ENCODE measurements at regions not wholly inside any gene's neighbourhood (a gene's known extent, or its start where the extent isn't known, plus 50 kb on each side); places are given as distances from the start of the nearest gene placed in this dataset.

- Histone ChIP-seq H4K20me1 (ENCODE audit: insufficient read depth) (no peaks in the 10 kb centered on the region), H3K4me3 (ENCODE audit: low read depth in 2 of 2, low read length in 1 of 2) (no peak overlapping the region; a peak in 1 of 4 replicates), H2AFZ (ENCODE audit: low read depth) (peak overlapping the region; percentile 59; the same call in 1 of the 2 replicates), H3K9me3 (no peaks in the 10 kb centered on the region), H3K4me2 (peak overlapping the region; percentile 54), H3K9ac (no peak overlapping the region; the same call in 1 of the 2 replicates), H3K27ac (ENCODE audit: low read depth in 2 of 2, low read length in 1 of 2) (peak overlapping the region; percentile 60 to 68; a peak in 3 of 4 replicates), H3K36me3 (replicated peaks in 1 of 2; ENCODE audit: control insufficient read depth in 1 of 2, insufficient read depth in 2 of 2, low read length in 1 of 2) (no peaks in the 10 kb centered on the region), H3F3A (replicated peaks; ENCODE audit: insufficient read depth) (peaks cover 28% of the 10 kb centered on the region), H3K79me2 (ENCODE audit: insufficient read depth) (no peaks in the 10 kb centered on the region), H3K4me1 (ENCODE audit: control insufficient read depth in 1 of 2, insufficient read depth in 2 of 2, low read depth in 1 of 2, low read length in 1 of 2) (peaks cover 0 to 21% of the 10 kb centered on the region in 2 experiments; a peak in 1 of 4 replicates), H3K27me3 (ENCODE audit: insufficient read depth) (no peaks in the 10 kb centered on the region), H3K9me2 (no peaks in the 10 kb centered on the region)
- ChIA-PET POLR2A (no interaction called here), CTCF (no interaction called here)
- DNase-seq, result no peak
- TF ChIP-seq PBX3 (IDR thresholded peaks at IDR 0.05) (peak; percentile 90), FOXM1 (IDR thresholded peaks at IDR 0.05; ENCODE audit: low read depth) (0 out of 2 replicates have a peak, but pooled peaks have one; percentile 16), EP300 (IDR thresholded peaks at IDR 0.05; ENCODE audit: borderline replicate concordance in 1 of 2, low read depth in 1 of 2, low read length in 1 of 2) (peak in 1 of 2 experiments; percentile 43; a peak in 2 of 4 replicates), NFIC (IDR thresholded peaks at IDR 0.05; ENCODE audit: borderline replicate concordance) (peak; percentile 70), POLR2AphosphoS5 (IDR thresholded peaks at IDR 0.05; ENCODE audit: low read depth, low read length) (peak; percentile 23; the same call in 1 of the 2 replicates), YY1 (IDR thresholded peaks at IDR 0.05; ENCODE audit: low read depth) (no peak), TEAD4 (IDR thresholded peaks at IDR 0.05; ENCODE audit: borderline replicate concordance, insufficient read depth) (peak; percentile 81), TAF1 (IDR thresholded peaks at IDR 0.05; ENCODE audit: borderline replicate concordance, low read depth, low read length) (no peak), IRF3 (IDR thresholded peaks at IDR 0.05; ENCODE audit: low read depth, low read length) (no peak), GABPA (IDR thresholded peaks at IDR 0.05; ENCODE audit: low read depth) (no peak), JUND (IDR thresholded peaks at IDR 0.05) (peak; percentile 75), FOSL2 (IDR thresholded peaks at IDR 0.05; ENCODE audit: borderline replicate concordance, low read depth) (peak; percentile 58), TCF12 (IDR thresholded peaks at IDR 0.05) (peak; percentile 80), MAX (IDR thresholded peaks at IDR 0.05; ENCODE audit: low read depth) (peak; percentile 16; the same call in 1 of the 2 replicates)
- 10% methylated on average over 1 of the region's 1 CpG for WGBS (ENCODE audit: low lambda C conversion rate)
These were observed 671.7 kb upstream of the NR3C2 start for GRCh38 chr4:149113804-149114430.

- H3K9me3 ChIP-seq, result no peaks in the 10 kb centered on the region
- peaks cover 0 to 21% of the 10 kb centered on the region in 2 experiments; a peak in 1 of 4 replicates for H3K4me1 ChIP-seq (ENCODE audit: control insufficient read depth in 1 of 2, insufficient read depth in 2 of 2, low read depth in 1 of 2, low read length in 1 of 2)
- peaks cover 25% of the 10 kb centered on the region for H3F3A ChIP-seq (replicated peaks; ENCODE audit: insufficient read depth)
- H3K79me2 ChIP-seq (ENCODE audit: insufficient read depth), result no peaks in the 10 kb centered on the region
- TF ChIP-seq FOXM1 (IDR thresholded peaks at IDR 0.05; ENCODE audit: low read depth), result no peak
- peak; percentile 26 for TF ChIP-seq CTCF (IDR thresholded peaks at IDR 0.05)
- TF ChIP-seq FOSL2 (IDR thresholded peaks at IDR 0.05; ENCODE audit: borderline replicate concordance, low read depth), result no peak
- H3K27me3 ChIP-seq (ENCODE audit: insufficient read depth), result no peaks in the 10 kb centered on the region
- H3K36me3 ChIP-seq (replicated peaks in 1 of 2; ENCODE audit: control insufficient read depth in 1 of 2, insufficient read depth in 2 of 2, low read length in 1 of 2), result no peaks in the 10 kb centered on the region
- DNase-seq, result no peak
- no peaks in the 10 kb centered on the region for H3K9me2 ChIP-seq
- H3K9ac ChIP-seq, result no peak overlapping the region
- no peak overlapping the region for H3K4me3 ChIP-seq (ENCODE audit: low read depth in 2 of 2, low read length in 1 of 2)
- H4K20me1 ChIP-seq (ENCODE audit: insufficient read depth), result no peaks in the 10 kb centered on the region
- H3K4me2 ChIP-seq, result no peak overlapping the region
- 28% methylated on average over 3 of the region's 3 CpGs for WGBS (ENCODE audit: low lambda C conversion rate)
- CTCF ChIA-PET, result no interaction called here
- H3K27ac ChIP-seq (ENCODE audit: low read depth in 2 of 2, low read length in 1 of 2), result no peak overlapping the region
- no peak overlapping the region for H2AFZ ChIP-seq (ENCODE audit: low read depth)
- POLR2A ChIA-PET, result no interaction called here
These were observed 669.9 kb upstream of the NR3C2 start for GRCh38 chr4:149112109-149112508.

All from SK-N-SH (cell line).